ENCODE measurements at regions not wholly inside any gene's neighbourhood (a gene's known extent, or its start where the extent isn't known, plus 50 kb on each side); places are given as distances from the start of the nearest gene placed in this dataset.
"Not testable (repeated sequence)": the region's sequence is repeated elsewhere in the genome, so short reads cannot be mapped to it uniquely, and the experiment has no call there.

- TF ChIP-seq, protein P1, sequence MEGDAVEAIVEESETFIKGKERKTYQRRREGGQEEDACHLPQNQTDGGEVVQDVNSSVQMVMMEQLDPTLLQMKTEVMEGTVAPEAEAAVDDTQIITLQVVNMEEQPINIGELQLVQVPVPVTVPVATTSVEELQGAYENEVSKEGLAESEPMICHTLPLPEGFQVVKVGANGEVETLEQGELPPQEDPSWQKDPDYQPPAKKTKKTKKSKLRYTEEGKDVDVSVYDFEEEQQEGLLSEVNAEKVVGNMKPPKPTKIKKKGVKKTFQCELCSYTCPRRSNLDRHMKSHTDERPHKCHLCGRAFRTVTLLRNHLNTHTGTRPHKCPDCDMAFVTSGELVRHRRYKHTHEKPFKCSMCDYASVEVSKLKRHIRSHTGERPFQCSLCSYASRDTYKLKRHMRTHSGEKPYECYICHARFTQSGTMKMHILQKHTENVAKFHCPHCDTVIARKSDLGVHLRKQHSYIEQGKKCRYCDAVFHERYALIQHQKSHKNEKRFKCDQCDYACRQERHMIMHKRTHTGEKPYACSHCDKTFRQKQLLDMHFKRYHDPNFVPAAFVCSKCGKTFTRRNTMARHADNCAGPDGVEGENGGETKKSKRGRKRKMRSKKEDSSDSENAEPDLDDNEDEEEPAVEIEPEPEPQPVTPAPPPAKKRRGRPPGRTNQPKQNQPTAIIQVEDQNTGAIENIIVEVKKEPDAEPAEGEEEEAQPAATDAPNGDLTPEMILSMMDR (IDR thresholded peaks at IDR 0.05), result not testable (repeated sequence)
- not testable (repeated sequence) for TF ChIP-seq POLR2A (IDR thresholded peaks at IDR 0.05)
These were observed 185.1 kb upstream of the NOTCH2NLA start for GRCh38 chr1:146413911-146414310.
